HG03095 (cell line): ENCODE measurements at regions not wholly inside any gene's neighbourhood (a gene's known extent, or its start where the extent isn't known, plus 50 kb on each side); places are given as distances from the start of the nearest gene placed in this dataset.
"Not testable (repeated sequence)": the region's sequence is repeated elsewhere in the genome, so short reads cannot be mapped to it uniquely, and the experiment has no call there.

ENCODE experiments used
- ATAC-seq: cut with Tn5 transposase; IDR thresholded peaks from one replicate; pipeline ENCODE4 v1.9.1; 2021; ENCODE audit warnings: moderate library complexity; ENCODE audit not compliant: unreplicated experiment

DNA sequence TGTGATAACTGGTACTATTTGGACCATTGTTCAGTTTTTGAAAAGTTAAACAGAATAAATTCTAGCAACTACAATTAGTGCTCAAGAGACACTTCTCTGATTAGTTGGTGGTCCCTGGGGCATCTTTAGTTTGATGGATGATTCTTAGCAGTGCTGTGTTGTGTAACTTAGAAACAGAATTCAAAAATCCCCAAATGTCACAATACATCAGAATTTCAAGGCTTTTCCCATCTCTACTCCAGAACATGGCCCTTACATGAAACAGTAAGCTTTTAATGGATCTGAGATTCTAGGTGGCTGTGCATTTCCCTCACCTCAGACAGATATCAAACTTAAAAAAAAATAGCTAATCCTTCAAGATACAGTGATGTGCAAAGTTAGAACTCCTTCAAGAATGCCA is 104.4 kb upstream of the CXCL13 start:
- ATAC-seq, result no peak

DNA sequence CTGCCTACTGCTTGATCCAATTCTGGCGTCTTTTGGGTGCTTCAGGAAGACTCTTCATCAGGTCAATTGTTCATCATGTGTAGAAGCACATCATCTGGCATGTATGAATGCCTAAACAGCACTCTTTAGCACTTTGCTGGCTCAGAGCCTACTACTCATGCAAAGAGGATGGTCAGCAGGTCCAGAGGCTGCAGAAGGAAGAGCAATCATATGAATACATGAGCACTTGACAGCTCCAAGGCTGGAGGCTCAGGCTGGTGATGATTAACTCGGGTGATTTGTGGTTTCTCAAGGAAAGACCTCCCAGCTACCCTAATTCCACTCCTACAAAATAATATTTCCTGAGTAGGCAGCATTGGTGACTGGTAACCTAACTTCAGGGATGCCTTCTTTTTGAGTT is 103.8 kb upstream of the CXCL13 start:
- no peak for ATAC-seq

DNA sequence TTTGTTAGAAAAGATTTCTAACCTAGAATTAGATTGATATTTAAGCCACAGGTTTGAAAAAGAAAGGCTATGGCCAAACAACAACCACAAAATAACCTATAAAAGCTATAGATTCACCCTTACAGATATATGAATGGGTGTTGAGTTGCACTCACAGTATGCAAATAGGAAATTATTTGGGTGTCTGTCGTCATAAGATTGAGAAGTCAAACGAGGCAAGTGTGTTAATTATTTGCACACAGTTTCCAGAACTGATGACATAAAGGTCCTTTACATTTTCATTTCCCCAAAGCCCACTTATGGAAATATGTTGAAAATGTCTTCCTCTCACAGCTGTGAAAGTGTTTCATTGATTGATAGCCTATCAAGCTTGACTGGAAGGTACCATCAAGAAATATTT is 101.2 kb upstream of the CXCL13 start:
- no peak for ATAC-seq

DNA sequence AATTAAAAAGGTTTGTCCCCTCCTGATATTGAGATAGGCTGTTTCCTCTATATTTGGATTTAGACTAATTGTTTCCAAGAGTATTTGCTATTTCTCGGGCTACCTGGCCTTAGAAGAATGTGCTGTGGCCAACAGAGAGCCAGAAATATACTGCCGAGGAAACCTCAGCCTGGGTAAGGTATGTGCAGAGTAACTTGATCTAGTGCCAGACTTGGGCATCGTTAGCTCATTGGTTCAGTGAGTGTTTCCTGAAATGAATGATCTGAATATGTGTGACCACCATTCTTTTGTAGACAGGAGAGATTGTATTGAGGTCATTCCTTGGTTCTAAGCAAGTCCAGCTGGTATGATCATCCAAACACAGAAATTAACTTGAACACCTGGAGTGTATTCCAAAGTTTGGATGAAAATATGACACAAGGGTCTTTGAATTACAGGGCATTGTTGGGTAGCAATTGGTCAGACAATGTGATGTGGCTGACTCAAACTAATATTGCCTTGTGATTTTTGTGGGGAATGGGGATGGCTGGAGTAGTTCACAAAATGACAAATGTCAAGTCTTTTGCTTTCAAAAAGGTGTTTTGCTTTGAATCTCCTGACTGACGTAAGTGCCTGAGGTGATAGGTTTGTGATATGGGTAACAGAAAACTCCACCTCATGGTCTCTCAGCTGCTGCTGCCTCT is 100.2 kb upstream of the CXCL13 start:
- no peak for ATAC-seq

DNA sequence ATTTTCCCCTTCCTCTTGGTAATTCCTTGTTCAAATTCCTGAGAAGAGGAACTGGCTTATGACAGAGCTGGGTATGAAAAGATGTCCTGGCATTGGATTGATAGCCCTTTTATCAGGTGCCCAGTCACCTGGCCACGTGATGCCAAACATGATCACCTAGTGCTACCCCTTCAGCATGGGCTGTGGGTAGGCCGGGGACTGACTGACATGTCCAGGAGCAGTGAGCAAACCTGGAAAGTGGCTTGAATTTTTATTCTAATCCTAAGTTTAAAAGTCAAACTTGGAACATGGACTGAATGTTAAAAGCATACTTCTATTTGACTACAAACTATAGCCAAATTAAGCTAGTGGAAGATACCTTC is 99.7 kb upstream of the CXCL13 start:
- no peak for ATAC-seq

DNA sequence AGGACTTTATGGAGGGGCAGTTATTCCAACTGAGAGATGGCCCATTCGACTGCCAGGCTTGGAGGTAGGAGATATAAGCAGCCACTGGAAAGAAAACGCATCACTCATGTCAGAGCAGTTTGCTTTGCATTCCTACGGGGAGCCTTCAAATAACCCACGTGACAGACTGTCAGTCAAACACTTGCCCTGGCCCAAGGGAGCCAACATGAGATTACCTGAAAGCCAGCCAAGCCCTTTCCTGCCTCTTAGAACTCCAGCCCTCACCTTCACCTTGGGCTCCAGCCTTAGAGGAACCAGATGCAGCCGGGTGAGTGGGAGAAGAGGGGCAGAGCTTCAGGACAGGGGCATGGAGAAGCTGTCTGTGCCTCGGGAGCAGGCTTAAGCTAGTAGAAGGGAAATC is 95.3 kb upstream of the CXCL13 start:
- ATAC-seq, result no peak

DNA sequence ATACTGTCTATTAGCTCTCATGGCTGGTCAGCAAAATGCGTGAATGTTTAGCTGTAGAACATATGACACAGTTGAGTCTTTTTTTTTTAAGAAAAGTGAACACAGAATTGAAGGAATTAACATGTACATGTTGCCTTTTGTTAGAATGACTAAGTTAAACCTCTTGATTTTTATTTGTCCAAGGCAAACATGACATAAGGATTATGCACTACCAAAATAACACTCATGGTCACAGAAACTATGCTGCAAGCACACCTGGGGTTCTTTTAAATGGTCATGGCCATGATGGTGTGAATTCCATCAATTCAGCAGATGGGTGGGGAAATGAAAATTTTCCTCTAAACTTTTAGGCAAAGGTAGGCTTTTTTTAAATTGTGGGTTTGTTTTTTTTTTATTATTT is 80.1 kb upstream of the CXCL13 start:
- ATAC-seq, result no peak

DNA sequence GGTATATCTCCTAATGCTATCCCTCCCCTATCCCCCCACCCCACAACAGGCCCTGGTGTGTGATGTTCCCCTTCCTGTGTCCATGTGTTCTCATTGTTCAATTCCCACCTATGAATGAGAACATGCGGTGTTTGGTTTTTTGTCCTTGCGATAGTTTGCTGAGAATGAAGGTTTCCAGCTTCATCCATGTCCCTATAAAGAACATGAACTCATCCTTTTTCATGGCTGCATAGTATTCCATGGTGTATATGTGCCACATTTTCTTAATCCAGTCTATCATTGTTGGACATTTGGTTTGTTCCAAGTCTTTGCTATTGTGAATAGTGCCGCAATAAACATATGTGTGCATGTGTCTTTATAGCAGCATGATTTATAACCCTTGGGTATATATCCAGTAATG is 77.7 kb upstream of the CXCL13 start:
- ATAC-seq, result not testable (repeated sequence)

DNA sequence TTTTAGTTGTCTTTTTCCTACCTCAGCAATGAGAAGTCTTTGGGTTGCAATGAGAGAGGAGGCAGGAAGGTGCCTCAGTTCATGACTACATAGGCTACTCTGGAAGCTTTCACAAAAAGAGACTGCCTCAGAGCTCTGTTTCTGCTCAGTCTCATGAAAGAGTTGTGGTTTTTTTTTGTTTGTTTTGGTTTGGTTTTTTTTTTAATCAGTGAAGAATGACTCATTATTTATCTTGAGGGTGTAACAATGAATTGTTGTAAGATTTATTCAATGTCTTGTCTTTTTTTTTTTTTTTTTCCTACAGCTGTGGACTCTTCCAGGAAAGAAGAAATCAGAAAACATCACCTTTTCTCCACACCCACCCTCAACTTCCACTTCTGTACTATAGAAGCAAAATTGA is 67.5 kb upstream of the CXCL13 start:
- no peak for ATAC-seq

DNA sequence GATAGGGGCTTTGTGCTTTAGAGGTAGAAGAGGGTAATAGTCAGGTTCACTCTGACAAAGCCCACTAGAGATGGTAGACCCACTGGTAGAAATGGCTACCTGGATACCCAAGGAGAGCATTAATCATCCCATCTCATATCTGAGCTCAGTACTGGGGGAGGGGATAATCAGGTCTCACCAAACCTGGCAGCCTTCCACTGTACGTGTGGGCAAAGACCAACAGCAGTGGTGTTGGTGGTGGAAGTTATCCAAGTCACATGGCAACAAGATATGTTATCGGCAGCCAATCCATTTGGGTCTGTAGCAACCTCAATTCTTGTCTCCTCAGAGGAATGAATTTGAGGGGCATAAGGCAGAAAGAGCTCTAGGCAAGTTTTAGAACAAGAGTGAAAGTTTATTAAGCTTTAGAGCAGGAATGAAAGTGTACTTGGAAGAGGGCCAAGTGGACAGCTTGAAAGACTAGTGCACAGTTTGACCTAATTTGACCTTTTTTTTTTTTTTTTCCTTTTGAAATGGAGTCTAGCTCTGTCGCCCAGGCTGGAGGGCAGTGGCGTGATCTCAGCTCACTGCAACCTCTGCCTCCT is 67.0 kb upstream of the CXCL13 start:
- no peak for ATAC-seq
